ENCODE measurements at regions not wholly inside any gene's neighbourhood (a gene's known extent, or its start where the extent isn't known, plus 50 kb on each side); places are given as distances from the start of the nearest gene placed in this dataset.

DNA sequence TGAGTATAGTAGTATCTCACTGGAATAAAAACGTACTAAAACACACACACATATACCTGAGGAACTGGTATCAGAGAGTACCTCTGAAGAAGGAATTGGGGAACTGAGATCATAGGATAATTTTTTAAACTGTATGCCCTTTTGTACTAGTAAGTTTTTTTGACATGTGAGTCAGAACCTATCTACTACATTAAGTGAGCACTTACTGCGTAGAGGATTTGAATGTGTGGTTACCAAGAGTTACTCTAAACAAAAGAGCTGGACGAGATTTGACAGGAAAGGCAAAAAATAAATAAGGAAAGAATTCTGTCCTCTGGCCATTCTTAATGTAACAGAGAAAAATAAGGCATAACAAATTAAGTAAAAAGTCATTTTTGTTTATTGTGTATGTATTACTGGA lies 546.5 kb upstream of the FAT1 start:
- H4K20me1 ChIP-seq (ENCODE audit: insufficient read depth, low read length) = no peaks in the 10 kb centered on the region
- no peak overlapping the region for H3K4me3 ChIP-seq (replicated peaks in 1 of 3; ENCODE audit: insufficient read depth in 1 of 3, low read depth in 2 of 3, low read length in 3 of 3)
- H3K36me3 ChIP-seq (replicated peaks in 1 of 2; ENCODE audit: control insufficient read depth in 1 of 2, insufficient read depth in 2 of 2, low read length in 2 of 2) = no peaks in the 10 kb centered on the region
- H2AFZ ChIP-seq (ENCODE audit: low read length) = no peak overlapping the region
- CTCF ChIA-PET (ENCODE audit: low intra/inter-chr PET ratio, low total read pairs) = no interaction called here
- no peak for DNase-seq (ENCODE audit: low spot score)
- H3K79me2 ChIP-seq (ENCODE audit: insufficient read depth, low read length) = no peaks in the 10 kb centered on the region
- no TSS peak for BruUV-seq (replicated peaks)
- no peak for TF ChIP-seq AHR (CRISPR knock-in tag; IDR thresholded peaks at IDR 0.05)
- TF ChIP-seq, protein P1, sequence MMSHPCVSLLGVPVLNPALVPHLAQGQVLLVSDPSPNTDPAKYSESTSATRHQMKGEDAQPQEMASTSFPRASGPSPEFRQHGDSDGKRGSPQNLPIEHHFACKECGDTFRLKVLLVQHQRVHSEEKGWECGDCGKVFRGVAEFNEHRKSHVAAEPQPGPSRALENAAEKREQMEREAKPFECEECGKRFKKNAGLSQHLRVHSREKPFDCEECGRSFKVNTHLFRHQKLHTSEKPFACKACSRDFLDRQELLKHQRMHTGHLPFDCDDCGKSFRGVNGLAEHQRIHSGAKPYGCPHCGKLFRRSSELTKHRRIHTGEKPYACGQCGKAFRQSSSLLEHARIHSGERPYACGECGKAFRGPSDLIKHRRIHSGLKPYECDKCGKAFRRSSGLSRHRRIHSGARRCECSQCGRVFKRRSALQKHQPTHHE (CRISPR knock-in tag; IDR thresholded peaks at IDR 0.05; ENCODE audit: borderline replicate concordance) = no peak
- no peak overlapping the region for H3K27ac ChIP-seq (ENCODE audit: extremely low read length, insufficient read depth, low read length)
- H3K4me1 ChIP-seq (ENCODE audit: insufficient read depth, low read length) = no peaks in the 10 kb centered on the region
- POLR2A ChIA-PET = no interaction called here
- intact Hi-C loops (cut with micrococcal nuclease; ENCODE audit: unreplicated experiment) (no loop called here), in situ Hi-C loops (cut with HindIII; ENCODE audit: extremely low pct_ligation_motif_present, low pct_unique_long_range_greater_than_20kb) (no loop called here)
- WGBS (ENCODE audit: low lambda C conversion rate) = 8% methylated on average over 3 of the region's 3 CpGs
- no peak for FAIRE-seq
- H3K9me3 ChIP-seq (ENCODE audit: low read length) = no peaks in the 10 kb centered on the region
- H3K4me2 ChIP-seq (ENCODE audit: low read depth, low read length) = no peak overlapping the region
- no peak overlapping the region for H3K9ac ChIP-seq (ENCODE audit: insufficient read depth, low read depth, low read length)
- H3K27me3 ChIP-seq (ENCODE audit: control insufficient read depth in 1 of 2, insufficient read depth in 2 of 2, low read length in 2 of 2) = no peaks in the 10 kb centered on the region
- no peak for ATAC-seq

- in situ Hi-C loops (cut with HindIII; ENCODE audit: extremely low pct_ligation_motif_present, low pct_unique_long_range_greater_than_20kb) (no loop called here), intact Hi-C loops (cut with micrococcal nuclease; ENCODE audit: unreplicated experiment) (no loop called here)
- Histone ChIP-seq H4K20me1 (ENCODE audit: insufficient read depth, low read length) (no peaks in the 10 kb centered on the region), H3K27ac (ENCODE audit: extremely low read length, insufficient read depth, low read length) (no peak overlapping the region), H3K79me2 (ENCODE audit: insufficient read depth, low read length) (no peaks in the 10 kb centered on the region), H3K27me3 (ENCODE audit: control insufficient read depth in 1 of 2, insufficient read depth in 2 of 2, low read length in 2 of 2) (no peaks in the 10 kb centered on the region), H3K4me1 (ENCODE audit: insufficient read depth, low read length) (no peaks in the 10 kb centered on the region), H3K9ac (ENCODE audit: insufficient read depth, low read depth, low read length) (no peak overlapping the region), H3K9me3 (ENCODE audit: low read length) (no peaks in the 10 kb centered on the region), H3K4me2 (ENCODE audit: low read depth, low read length) (no peak overlapping the region), H3K4me3 (replicated peaks in 1 of 3; ENCODE audit: insufficient read depth in 1 of 3, low read depth in 2 of 3, low read length in 3 of 3) (no peak overlapping the region), H2AFZ (ENCODE audit: low read length) (no peak overlapping the region), H3K36me3 (replicated peaks in 1 of 2; ENCODE audit: control insufficient read depth in 1 of 2, insufficient read depth in 2 of 2, low read length in 2 of 2) (no peaks in the 10 kb centered on the region)
- ChIA-PET CTCF (ENCODE audit: low intra/inter-chr PET ratio, low total read pairs) (no interaction called here), POLR2A (no interaction called here)
- WGBS (ENCODE audit: low lambda C conversion rate) = 38% methylated on average over 2 of the region's 2 CpGs
- BruUV-seq (replicated peaks) = no TSS peak
- FAIRE-seq (no peak), DNase-seq (ENCODE audit: low spot score) (no peak), ATAC-seq (no peak)
- TF ChIP-seq RFXANK (CRISPR knock-in tag; IDR thresholded peaks at IDR 0.05) (no peak), ATAD3A (CRISPR knock-in tag; IDR thresholded peaks at IDR 0.05) (no peak), TP53 (CRISPR knock-in tag; conservative IDR thresholded peaks at IDR 0.05) (no peak), IRF2 (CRISPR knock-in tag; IDR thresholded peaks at IDR 0.05) (no peak), ZNF414 (CRISPR knock-in tag; IDR thresholded peaks at IDR 0.05) (no peak)
Observed at GRCh38 chr4:187271848-187272247, 548.2 kb upstream of the FAT1 start.
